CD4-positive, alpha-beta T cell treated with Interleukin-4 for 1 hour (primary cell): ENCODE measurements at regions not wholly inside any gene's neighbourhood (a gene's known extent, or its start where the extent isn't known, plus 50 kb on each side); places are given as distances from the start of the nearest gene placed in this dataset.

Source experiments
- DNase-seq, 2 donors: peaks; one replicate each; pipeline ENCODE4 v3.0.0-alpha.2; 2020 to 2022

- DNase-seq, result no peak
Measured at GRCh38 chr3:72266016-72266370, 481.0 kb upstream of the PROK2 start.

GRCh38 chr3:72265256-72266015, 480.5 kb upstream of the PROK2 start:
- no peak for DNase-seq

GRCh38 chr3:72263223-72263990, 478.5 kb upstream of the PROK2 start:
- no peak for DNase-seq

GRCh38 chr3:72262736-72263135, 477.8 kb upstream of the PROK2 start:
- DNase-seq, result no peak

- DNase-seq, result no peak
Measured at GRCh38 chr3:72261566-72262564, 476.9 kb upstream of the PROK2 start.

- DNase-seq, result no peak
Measured at GRCh38 chr3:72260588-72260910, 475.6 kb upstream of the PROK2 start.

GRCh38 chr3:72259755-72260587, 475.0 kb upstream of the PROK2 start:
- no peak for DNase-seq

GRCh38 chr3:72258361-72259141, 473.6 kb upstream of the PROK2 start:
- DNase-seq, result no peak

- no peak for DNase-seq
Measured at GRCh38 chr3:72257738-72258137, 472.8 kb upstream of the PROK2 start.

- no peak for DNase-seq
Measured at GRCh38 chr3:72257203-72257602, 472.3 kb upstream of the PROK2 start.

GRCh38 chr3:72256716-72257115, 471.8 kb upstream of the PROK2 start:
- DNase-seq, result no peak

- DNase-seq, result peak; percentile 30 to 36
Measured at GRCh38 chr3:72255791-72256559, 471.0 kb upstream of the PROK2 start.

- no peak for DNase-seq
Measured at GRCh38 chr3:72255191-72255590, 470.2 kb upstream of the PROK2 start.

- no peak for DNase-seq
Measured at GRCh38 chr3:72254483-72254882, 469.5 kb upstream of the PROK2 start.

- no peak for DNase-seq
Measured at GRCh38 chr3:72250725-72251124, 465.8 kb upstream of the PROK2 start.

- no peak for DNase-seq
Measured at GRCh38 chr3:72248869-72249268, 463.9 kb upstream of the PROK2 start.

GRCh38 chr3:72248389-72248761, 463.4 kb upstream of the PROK2 start:
- no peak for DNase-seq

GRCh38 chr3:72247645-72248388, 462.9 kb upstream of the PROK2 start:
- no peak for DNase-seq

GRCh38 chr3:72247126-72247525, 462.2 kb upstream of the PROK2 start:
- DNase-seq, result no peak

- DNase-seq, result no peak
Measured at GRCh38 chr3:72246685-72247084, 461.7 kb upstream of the PROK2 start.
